ENCODE measurements at regions not wholly inside any gene's neighbourhood (a gene's known extent, or its start where the extent isn't known, plus 50 kb on each side); places are given as distances from the start of the nearest gene placed in this dataset.
A peak's percentile ranks its signal among the peaks of the same experiment; 100 is the strongest.

GRCh38 chr1:118335331-118335732, 150.3 kb upstream of the SPAG17 start:
- no peak for ATAC-seq (ENCODE audit: low read depth)

More at GRCh38 chr1:118335331-118335732, 150.3 kb upstream of the SPAG17 start:
- H4K20me1 ChIP-seq (ENCODE audit: insufficient read depth, low read length): no peaks in the 10 kb centered on the region
- H3K4me1 ChIP-seq (ENCODE audit: control insufficient read depth, insufficient read depth, low read length): no peaks in the 10 kb centered on the region
- ChIA-PET CTCF (interaction anchor here (0.6 kb wide), 1 partner anchor 347 kb away, joined by 3 read pairs; no protein-coding TSS in a partner anchor), POLR2A (ENCODE audit: unreplicated experiment) (no interaction called here)
- H4K5ac ChIP-seq (ENCODE audit: low read depth, low read length): no peak overlapping the region
- no peaks in the 10 kb centered on the region for H3K27me3 ChIP-seq (ENCODE audit: control insufficient read depth, insufficient read depth, low read length)
- H2AK5ac ChIP-seq (ENCODE audit: low read depth, low read length): no peak overlapping the region
- no peak overlapping the region for H2AFZ ChIP-seq (replicated peaks; ENCODE audit: low read length, poor library complexity)
- no peak overlapping the region for H2BK15ac ChIP-seq (ENCODE audit: low read depth, low read length)
- H2BK120ac ChIP-seq (ENCODE audit: low read depth, low read length): no peak overlapping the region
- no peaks in the 10 kb centered on the region for H3K9me1 ChIP-seq (ENCODE audit: insufficient read depth, low read length)
- no peak overlapping the region for H3K27ac ChIP-seq (ENCODE audit: insufficient read depth, low read length)
- H3K23ac ChIP-seq (ENCODE audit: low read depth, low read length): no peak overlapping the region
- no peak overlapping the region for H3K4me3 ChIP-seq (ENCODE audit: insufficient read depth, low read depth, low read length)
- no peak for TF ChIP-seq FOS (IDR thresholded peaks at IDR 0.05; ENCODE audit: low read depth, low read length)
- TF ChIP-seq CEBPB (IDR thresholded peaks at IDR 0.05; ENCODE audit: low read depth, low read length): no peak
- no peak for TF ChIP-seq CHD1 (IDR thresholded peaks at IDR 0.05; ENCODE audit: low read depth, low read length)
- TF ChIP-seq, protein P1, sequence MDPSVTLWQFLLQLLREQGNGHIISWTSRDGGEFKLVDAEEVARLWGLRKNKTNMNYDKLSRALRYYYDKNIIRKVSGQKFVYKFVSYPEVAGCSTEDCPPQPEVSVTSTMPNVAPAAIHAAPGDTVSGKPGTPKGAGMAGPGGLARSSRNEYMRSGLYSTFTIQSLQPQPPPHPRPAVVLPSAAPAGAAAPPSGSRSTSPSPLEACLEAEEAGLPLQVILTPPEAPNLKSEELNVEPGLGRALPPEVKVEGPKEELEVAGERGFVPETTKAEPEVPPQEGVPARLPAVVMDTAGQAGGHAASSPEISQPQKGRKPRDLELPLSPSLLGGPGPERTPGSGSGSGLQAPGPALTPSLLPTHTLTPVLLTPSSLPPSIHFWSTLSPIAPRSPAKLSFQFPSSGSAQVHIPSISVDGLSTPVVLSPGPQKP (IDR thresholded peaks at IDR 0.05; ENCODE audit: borderline replicate concordance, low read depth, low read length): no peak
- TF ChIP-seq USF2 (IDR thresholded peaks at IDR 0.05; ENCODE audit: low read depth, low read length): no peak
- TF ChIP-seq, protein P2, sequence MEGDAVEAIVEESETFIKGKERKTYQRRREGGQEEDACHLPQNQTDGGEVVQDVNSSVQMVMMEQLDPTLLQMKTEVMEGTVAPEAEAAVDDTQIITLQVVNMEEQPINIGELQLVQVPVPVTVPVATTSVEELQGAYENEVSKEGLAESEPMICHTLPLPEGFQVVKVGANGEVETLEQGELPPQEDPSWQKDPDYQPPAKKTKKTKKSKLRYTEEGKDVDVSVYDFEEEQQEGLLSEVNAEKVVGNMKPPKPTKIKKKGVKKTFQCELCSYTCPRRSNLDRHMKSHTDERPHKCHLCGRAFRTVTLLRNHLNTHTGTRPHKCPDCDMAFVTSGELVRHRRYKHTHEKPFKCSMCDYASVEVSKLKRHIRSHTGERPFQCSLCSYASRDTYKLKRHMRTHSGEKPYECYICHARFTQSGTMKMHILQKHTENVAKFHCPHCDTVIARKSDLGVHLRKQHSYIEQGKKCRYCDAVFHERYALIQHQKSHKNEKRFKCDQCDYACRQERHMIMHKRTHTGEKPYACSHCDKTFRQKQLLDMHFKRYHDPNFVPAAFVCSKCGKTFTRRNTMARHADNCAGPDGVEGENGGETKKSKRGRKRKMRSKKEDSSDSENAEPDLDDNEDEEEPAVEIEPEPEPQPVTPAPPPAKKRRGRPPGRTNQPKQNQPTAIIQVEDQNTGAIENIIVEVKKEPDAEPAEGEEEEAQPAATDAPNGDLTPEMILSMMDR (conservative IDR thresholded peaks at IDR 0.05; ENCODE audit: low read depth, low read length): no peak
- no peak for TF ChIP-seq MXI1 (IDR thresholded peaks at IDR 0.05; ENCODE audit: borderline replicate concordance, low read depth, low read length)
- TF ChIP-seq SMC3 (IDR thresholded peaks at IDR 0.05; ENCODE audit: low read depth, low read length): no peak
- no peak for TF ChIP-seq NFE2L2 (IDR thresholded peaks at IDR 0.05; ENCODE audit: low read depth, low read length)
- TF ChIP-seq RCOR1 (IDR thresholded peaks at IDR 0.05; ENCODE audit: insufficient replicate concordance, low read length): no peak
- TF ChIP-seq RAD21 (IDR thresholded peaks at IDR 0.05; ENCODE audit: low read length): no peak
- no peak for TF ChIP-seq MAFK (IDR thresholded peaks at IDR 0.05; ENCODE audit: low read depth, low read length)
- TF ChIP-seq MAZ (IDR thresholded peaks at IDR 0.05; ENCODE audit: borderline replicate concordance, low read depth, low read length): no peak
- no peak for TF ChIP-seq POLR2A (IDR thresholded peaks at IDR 0.05; ENCODE audit: low read depth, low read length)
- TF ChIP-seq BHLHE40 (IDR thresholded peaks at IDR 0.05; ENCODE audit: low read depth, low read length): no peak
- no peak for TF ChIP-seq RFX5 (IDR thresholded peaks at IDR 0.05; ENCODE audit: low read depth, low read length)
- H3K14ac ChIP-seq (replicated peaks; ENCODE audit: low read depth, low read length): no peak overlapping the region
- no peak overlapping the region for H4K8ac ChIP-seq (ENCODE audit: low read depth in 2 of 2, low read length in 2 of 2)
- no peaks in the 10 kb centered on the region for H3K79me1 ChIP-seq (ENCODE audit: low read depth in 1 of 2, low read length in 2 of 2)
- H3K36me3 ChIP-seq (ENCODE audit: control insufficient read depth, insufficient read depth, low read length): no peaks in the 10 kb centered on the region
- no peak overlapping the region for H3K9ac ChIP-seq (ENCODE audit: low read depth, low read length)
- dilution Hi-C loops (cut with HindIII; ENCODE audit: low sequenced_read_pairs, unreplicated experiment) (no loop called here), intact Hi-C loops (cut with micrococcal nuclease) (no loop called here), in situ Hi-C loops (cut with MboI; ENCODE audit: low sequenced_read_pairs) (no loop called here)
- no peak overlapping the region for H3K4ac ChIP-seq (ENCODE audit: low read depth, low read length)
- BruUV-seq (replicated peaks): no TSS peak
- H2AK9ac ChIP-seq (replicated peaks; ENCODE audit: low read depth, low read length, poor library complexity): no peak overlapping the region
- no peak overlapping the region for H3K4me2 ChIP-seq (ENCODE audit: low read depth, low read length)
- H3K56ac ChIP-seq (ENCODE audit: extremely low read depth, insufficient read depth, low read length): no peak overlapping the region
- no peak overlapping the region for H2BK20ac ChIP-seq (ENCODE audit: low read depth, low read length)
- H2BK5ac ChIP-seq (ENCODE audit: low read depth, low read length, poor library complexity, severe bottlenecking): no peak overlapping the region
- no peaks in the 10 kb centered on the region for H3K9me3 ChIP-seq (ENCODE audit: control insufficient read depth, insufficient read depth, low read length)
- H3K18ac ChIP-seq (ENCODE audit: low read depth, low read length): no peak overlapping the region
- WGBS, 2 experiments (ENCODE audit: extremely low coverage in 2 of 2, insufficient read length in 1 of 2): no CpG with 5 or more reads among the region's 2 CpGs
- DNase-seq: peak; percentile 27
- H4K91ac ChIP-seq (ENCODE audit: insufficient read depth, low read depth, low read length): no peak overlapping the region
